Epidermal melanocyte (primary cell): ENCODE measurements at regions not wholly inside any gene's neighbourhood (a gene's known extent, or its start where the extent isn't known, plus 50 kb on each side); places are given as distances from the start of the nearest gene placed in this dataset.
A peak's percentile ranks its signal among the peaks of the same experiment; 100 is the strongest.
"Not testable (repeated sequence)": the region's sequence is repeated elsewhere in the genome, so short reads cannot be mapped to it uniquely, and the experiment has no call there.

Experiments
- DNase-seq: peaks from one replicate; pipeline ENCODE4 v3.0.0; 2011; ENCODE audit warnings: low spot score; ENCODE audit not compliant: insufficient read length

DNA sequence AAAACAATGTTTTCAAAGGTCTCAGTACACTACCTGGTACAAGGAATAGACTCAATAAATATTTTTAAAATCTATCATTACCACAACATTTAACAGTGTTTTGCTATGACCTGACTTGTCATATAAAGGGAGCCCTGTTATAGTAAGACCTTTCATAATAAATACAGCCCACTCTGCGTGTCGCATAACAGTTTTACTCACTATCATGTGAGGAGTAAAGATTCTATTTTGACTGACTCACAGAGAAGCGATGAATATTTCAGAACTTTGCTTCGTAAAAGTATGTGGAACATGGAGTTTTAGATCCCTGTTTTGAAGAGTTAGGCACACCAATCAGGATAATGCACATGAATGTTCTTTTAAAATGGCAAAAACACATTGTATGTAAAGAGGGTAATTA, 531.2 kb downstream of the KCNA4 start:
- DNase-seq, result no peak

DNA sequence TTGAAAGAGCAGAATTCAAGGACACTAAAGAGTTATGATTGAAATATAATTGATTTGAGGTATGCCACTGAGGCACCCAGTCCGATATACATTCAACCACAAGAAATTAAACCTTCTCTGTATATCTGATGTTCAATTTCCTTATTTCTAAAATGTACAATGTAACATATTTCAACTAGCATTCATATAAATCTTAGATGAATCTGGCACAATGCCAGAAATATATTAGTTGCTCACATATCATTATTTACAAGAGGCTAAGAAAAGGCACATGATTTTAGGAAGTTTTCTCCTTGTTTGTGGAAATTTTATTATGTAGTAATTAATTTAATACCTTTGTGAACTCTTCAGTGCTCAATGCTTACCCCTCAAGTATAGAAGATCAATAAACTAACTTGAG, 532.3 kb downstream of the KCNA4 start:
- no peak for DNase-seq

- DNase-seq, result no peak
Measured at GRCh38 chr11:29483831-29484230, 533.0 kb downstream of the KCNA4 start.

- no peak for DNase-seq
Measured at GRCh38 chr11:29482510-29482909, 534.3 kb downstream of the KCNA4 start.

GRCh38 chr11:29481738-29482137, 535.1 kb downstream of the KCNA4 start:
- DNase-seq, result no peak

DNA sequence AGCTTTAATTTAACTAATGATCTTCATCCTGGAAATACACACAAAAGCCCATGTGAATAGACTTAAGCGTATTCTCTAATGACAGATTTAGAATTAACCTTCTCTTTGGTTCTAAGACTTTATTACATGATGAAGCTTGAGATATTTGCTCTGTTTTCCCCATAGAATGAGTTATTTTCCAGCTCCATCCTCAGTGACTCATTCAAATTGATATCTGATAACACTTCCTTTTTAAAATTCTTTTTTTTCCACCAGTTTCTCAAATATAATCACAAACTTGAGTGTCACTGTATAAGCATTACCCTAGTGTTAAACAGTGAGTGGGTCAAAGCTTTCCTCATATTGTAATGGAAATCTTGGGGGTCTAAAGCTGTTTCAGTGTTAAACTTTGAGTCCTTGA, 535.8 kb downstream of the KCNA4 start:
- DNase-seq, result no peak

GRCh38 chr11:29458252-29458651, 558.6 kb downstream of the KCNA4 start:
- DNase-seq, result no peak

GRCh38 chr11:29452146-29452545, 564.7 kb downstream of the KCNA4 start:
- DNase-seq, result no peak

GRCh38 chr11:29449281-29450074, 567.4 kb downstream of the KCNA4 start:
- no peak for DNase-seq

DNA sequence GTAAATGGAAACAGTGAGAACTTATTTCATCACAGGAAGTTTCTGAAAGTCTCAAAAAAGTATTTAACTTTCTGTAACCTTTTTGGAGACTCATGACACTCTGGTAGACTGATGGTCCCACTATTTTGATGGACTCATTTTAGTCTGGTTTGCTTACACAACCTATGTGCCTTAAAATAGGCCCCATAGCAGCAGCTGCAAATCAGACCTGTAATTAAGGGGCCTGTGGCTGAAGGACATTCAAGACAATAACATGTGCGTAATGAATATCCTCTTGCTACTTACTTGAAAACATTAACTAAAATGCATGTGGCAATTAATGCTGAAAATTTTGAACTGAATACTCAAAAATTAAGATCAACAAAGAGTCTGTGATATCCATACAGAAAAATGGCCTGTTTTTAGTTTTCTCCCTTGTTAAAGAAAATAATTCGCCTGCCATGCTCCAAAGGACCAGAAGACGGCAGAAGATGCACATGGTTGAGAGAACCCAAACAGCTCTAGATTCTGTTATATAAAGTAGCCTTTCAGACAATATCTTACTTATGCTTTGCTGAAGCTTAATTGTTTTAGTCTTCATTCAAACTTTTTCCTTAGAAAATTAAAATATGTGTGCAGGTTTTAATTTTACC, 568.5 kb downstream of the KCNA4 start:
- peak; percentile 29 for DNase-seq

DNA sequence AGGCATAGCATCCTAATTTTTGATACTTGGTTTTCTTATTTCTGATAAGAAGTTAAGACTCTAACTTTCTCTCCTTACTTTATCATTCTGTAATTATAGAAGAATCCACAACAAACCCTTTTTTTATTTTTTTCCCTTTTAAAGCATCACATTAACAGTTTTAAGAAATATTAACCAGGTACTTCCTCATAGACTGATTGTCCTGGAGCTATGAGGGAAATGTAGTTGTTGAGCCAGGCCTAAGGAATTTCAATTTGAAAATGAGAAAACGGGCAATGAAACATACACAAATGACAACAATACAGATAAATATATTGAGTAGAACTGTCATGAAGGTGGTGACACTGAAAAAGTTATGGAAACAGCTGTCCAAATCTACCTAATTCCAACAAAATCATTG, 569.0 kb downstream of the KCNA4 start:
- DNase-seq, result no peak

GRCh38 chr11:29446132-29446531, 570.7 kb downstream of the KCNA4 start:
- DNase-seq, result no peak

GRCh38 chr11:29445191-29445590, 571.6 kb downstream of the KCNA4 start:
- not testable (repeated sequence) for DNase-seq

- no peak for DNase-seq
Measured at GRCh38 chr11:29438815-29439214, 578.0 kb downstream of the KCNA4 start.

GRCh38 chr11:29435421-29435820, 581.4 kb downstream of the KCNA4 start:
- no peak for DNase-seq

DNA sequence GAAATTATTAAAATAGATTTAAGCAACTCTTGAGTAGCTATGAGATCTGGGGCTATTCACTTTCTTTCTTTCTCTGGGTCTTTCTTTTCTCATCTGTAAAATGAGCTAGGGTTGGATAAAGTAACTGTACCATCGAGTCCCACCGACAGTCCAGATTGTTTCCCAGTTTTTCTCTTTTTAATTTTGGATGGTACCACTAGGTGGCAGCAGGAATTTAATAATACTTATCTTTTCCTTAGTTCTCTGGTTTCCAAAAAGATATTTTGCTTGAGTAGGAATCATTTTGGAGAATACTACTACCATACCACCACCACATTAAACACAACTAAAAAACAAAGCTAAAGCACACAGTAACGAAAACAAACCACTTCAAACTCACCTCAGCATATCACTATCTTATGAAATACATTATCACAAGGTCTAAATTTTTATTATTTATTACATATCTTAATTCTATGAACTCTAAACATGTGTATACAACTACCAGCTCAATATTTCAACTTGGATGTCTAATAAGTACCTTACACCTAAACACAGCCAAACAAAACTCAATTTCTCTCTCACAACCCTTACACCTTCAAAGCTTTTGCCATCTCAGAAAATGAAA, 584.0 kb downstream of the KCNA4 start:
- no peak for DNase-seq

GRCh38 chr11:29405305-29405704, 611.5 kb downstream of the KCNA4 start:
- DNase-seq, result no peak

GRCh38 chr11:29395555-29396072, 621.2 kb downstream of the KCNA4 start:
- DNase-seq, result no peak

DNA sequence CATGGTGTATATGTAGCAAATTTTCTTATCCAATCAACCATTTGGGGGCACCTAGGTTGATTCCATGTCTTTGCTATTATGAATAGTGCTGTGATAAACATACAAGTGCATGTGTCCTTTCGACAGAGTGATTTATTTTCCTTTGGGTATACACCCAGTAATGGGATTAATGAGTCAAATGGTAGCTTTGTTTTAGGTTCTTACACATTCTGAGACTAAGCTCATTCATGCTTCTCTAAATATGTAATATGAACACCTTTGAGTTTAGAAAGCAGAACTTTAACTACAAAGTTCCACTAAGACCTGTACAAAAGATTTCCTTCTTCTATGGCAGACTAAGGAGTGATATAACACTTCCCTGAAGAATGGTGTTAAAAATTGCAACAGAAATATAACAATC, 627.0 kb downstream of the KCNA4 start:
- DNase-seq, result no peak

DNA sequence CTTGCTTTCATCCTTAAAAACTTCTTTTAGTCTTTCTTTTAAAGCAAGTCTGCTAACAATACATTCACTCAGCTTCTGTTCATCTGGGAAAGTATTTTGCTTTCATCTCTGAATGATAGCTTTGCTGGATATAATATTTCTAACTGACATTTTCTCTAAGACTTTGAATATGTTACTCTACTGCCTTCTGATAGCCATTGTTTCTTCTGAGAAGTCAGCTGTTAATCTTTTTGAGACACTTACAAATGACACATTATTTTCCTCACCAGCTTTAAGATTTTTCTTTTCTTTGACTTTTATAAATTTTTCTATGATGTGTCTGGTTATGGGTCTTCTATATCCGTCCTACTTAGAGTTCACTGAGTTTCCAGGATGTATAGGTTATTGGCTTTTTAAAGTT, 643.1 kb downstream of the KCNA4 start:
- no peak for DNase-seq

- no peak for DNase-seq
Measured at GRCh38 chr11:29368126-29368525, 648.7 kb downstream of the KCNA4 start.

GRCh38 chr11:29364006-29364405, 652.8 kb downstream of the KCNA4 start:
- no peak for DNase-seq
